ENCODE measurements at regions not wholly inside any gene's neighbourhood (a gene's known extent, or its start where the extent isn't known, plus 50 kb on each side); places are given as distances from the start of the nearest gene placed in this dataset.

DNA sequence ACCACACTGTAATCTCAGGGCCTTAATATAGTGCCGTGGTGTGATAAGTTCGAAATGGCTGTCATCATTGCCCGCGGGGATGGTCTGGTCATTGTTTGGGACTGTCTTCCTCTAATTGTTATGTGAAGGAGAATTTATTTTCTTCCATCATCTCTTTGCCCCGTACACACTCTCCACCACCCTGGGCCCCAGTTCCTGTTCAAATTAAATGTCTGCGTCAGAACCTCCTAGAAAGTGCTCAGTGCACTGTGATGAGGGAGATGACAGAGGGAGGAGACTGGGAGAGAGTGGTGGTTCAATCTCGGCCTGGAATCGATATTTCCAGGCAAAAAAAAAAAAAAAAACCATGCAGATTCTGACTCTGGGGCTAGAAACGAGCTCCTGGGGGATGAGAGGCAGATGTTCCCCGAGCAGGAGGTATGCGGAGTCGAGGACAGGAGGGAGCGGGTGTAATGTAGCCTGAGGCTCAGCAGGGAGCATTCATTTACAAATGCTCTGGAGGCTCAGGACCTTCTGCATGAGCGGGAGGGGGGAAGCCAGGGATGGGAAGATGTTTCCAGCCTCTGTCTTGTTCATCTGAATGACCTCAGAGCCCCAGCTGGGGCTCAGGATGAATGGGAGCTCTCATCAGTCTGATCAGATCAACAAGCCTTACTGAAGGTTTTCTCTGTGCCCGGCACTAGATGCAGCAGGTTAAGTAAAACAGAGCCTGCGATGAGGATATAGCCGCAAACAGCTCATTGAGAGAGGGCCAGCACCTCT is 219.5 kb downstream of the TBX5 start:
- TF ChIP-seq, protein P1, sequence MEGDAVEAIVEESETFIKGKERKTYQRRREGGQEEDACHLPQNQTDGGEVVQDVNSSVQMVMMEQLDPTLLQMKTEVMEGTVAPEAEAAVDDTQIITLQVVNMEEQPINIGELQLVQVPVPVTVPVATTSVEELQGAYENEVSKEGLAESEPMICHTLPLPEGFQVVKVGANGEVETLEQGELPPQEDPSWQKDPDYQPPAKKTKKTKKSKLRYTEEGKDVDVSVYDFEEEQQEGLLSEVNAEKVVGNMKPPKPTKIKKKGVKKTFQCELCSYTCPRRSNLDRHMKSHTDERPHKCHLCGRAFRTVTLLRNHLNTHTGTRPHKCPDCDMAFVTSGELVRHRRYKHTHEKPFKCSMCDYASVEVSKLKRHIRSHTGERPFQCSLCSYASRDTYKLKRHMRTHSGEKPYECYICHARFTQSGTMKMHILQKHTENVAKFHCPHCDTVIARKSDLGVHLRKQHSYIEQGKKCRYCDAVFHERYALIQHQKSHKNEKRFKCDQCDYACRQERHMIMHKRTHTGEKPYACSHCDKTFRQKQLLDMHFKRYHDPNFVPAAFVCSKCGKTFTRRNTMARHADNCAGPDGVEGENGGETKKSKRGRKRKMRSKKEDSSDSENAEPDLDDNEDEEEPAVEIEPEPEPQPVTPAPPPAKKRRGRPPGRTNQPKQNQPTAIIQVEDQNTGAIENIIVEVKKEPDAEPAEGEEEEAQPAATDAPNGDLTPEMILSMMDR (IDR thresholded peaks at IDR 0.05; ENCODE audit: low read depth, low read length): no peak
- DNase-seq (ENCODE audit: extremely low read depth, low read depth): no peak

DNA sequence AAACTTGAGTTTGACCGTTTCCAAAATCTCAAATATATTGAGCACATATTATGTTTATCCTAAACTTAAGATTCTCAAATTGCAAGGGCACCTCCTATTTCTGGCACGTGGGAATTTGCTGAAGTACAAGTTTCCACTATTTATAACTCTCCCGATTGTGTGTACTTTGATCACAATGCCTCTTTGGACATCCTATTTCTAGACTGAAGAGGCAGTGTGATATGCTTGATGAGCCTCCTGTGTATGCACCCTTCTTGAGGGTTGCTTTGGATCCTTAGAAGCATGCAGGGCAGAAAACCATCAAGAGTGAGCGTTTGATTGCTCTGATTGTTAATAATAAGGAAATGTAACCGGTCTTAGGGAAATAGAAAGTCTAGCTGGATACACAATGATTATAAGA is 218.9 kb upstream of the RBM19 start:
- no peak for DNase-seq (ENCODE audit: extremely low read depth, low read depth)
- TF ChIP-seq, protein P1 (IDR thresholded peaks at IDR 0.05; ENCODE audit: low read depth, low read length): no peak

DNA sequence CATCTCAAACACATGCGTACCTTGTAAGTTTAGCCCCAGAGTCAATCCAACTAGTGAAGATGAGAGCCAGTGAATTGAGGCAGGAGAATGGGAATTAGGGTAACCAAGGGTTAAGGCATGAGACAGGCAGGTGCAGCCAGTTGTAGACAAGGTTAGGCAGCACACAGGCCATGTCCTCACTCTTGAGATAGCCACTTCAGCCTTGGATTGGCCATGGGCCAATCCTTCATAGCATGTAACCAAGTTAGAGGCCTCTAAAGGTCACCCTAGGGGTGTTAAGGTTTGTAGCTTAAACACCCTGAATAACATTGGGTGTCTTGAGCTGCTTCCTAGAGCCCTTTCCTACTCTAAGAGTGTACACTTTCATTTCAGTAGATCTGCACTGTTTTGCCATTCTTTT is 208.2 kb upstream of the RBM19 start:
- DNase-seq (ENCODE audit: extremely low read depth, low read depth): no peak
- TF ChIP-seq, protein P1 (IDR thresholded peaks at IDR 0.05; ENCODE audit: low read depth, low read length): no peak

DNA sequence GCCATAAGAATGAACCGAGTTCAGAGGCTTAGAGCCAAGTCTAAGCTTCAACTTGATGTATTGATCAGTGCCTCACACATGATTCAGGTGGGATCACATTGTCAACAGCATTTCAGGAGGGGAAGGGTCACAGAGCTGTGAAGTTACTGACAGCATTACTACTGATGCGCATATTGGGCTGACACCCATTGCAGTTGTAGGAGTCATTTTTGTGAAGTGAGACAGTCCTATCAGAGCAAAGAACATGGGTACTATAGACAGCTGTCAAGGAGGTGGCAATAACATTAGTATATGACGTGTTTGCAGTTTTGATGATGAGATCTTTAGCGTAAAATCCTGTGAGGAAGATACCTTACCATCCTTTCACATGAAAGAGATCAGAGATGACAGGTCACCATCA is 206.0 kb upstream of the RBM19 start:
- no peak for DNase-seq (ENCODE audit: extremely low read depth, low read depth)
- TF ChIP-seq, protein P1 (IDR thresholded peaks at IDR 0.05; ENCODE audit: low read depth, low read length): no peak

DNA sequence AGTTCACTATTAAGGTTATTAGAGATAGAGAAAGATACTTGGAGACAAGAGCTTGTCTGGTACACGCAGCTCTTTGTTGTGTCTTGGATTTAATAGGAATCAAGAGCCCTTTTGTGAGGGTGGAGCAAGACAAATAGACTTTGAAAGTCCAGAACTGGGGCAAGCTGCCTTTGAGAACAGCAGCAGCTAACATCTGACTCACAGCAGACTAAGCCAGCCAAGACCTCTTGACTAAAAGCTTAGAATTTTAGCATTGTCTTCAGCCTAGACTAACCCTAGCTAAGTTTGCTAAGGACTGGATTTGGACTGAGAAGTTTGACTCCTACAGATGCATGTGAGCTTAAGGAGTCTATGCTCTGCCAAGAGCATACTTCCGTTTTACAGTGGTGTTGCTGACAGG is 201.9 kb upstream of the RBM19 start:
- no peak for DNase-seq (ENCODE audit: extremely low read depth, low read depth)
- TF ChIP-seq, protein P1 (IDR thresholded peaks at IDR 0.05; ENCODE audit: low read depth, low read length): no peak

DNA sequence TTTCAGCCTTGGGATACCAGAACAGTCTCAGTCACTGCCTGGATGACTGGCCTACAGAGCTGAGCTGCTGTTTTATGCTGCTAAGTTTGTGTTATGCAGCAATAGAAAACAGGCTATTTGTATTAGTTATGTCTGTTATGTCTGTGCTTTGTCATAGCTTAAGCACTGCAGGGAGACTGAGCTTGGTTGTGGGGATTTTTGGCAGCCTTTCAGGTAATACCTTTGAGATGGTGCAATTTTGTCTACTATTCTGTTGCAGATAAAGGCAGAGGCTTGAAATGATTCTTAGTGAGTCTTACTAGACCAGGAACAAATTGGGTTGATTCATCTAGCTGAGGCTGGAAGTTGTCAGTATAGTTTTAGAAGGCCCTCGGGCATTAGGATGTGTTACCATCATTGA is 201.3 kb upstream of the RBM19 start:
- DNase-seq (ENCODE audit: extremely low read depth, low read depth): no peak
- TF ChIP-seq, protein P1 (IDR thresholded peaks at IDR 0.05; ENCODE audit: low read depth, low read length): no peak

DNA sequence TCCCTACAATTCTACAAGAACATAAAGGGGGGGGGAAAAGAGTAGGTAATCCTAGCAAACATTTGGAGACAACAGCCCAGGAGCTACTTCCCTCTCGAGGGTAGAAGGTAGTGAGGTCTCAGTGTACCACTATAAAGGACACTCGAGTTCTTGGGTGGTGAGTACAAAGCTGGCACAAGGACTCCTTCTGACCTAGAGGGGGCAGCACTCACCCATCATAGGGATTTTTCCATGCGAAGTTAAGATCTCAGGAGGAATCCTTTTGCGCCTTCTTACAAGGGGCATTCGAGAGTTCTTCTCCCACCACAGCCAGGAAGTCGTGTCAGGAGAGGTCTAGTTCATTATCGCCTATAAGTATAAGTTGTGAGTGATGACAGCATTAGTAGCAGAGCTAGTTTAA is 200.2 kb upstream of the RBM19 start:
- TF ChIP-seq, protein P1 (IDR thresholded peaks at IDR 0.05; ENCODE audit: low read depth, low read length): peak; percentile 57
- DNase-seq (ENCODE audit: extremely low read depth, low read depth): no peak
